ENCODE measurements at regions not wholly inside any gene's neighbourhood (a gene's known extent, or its start where the extent isn't known, plus 50 kb on each side); places are given as distances from the start of the nearest gene placed in this dataset.

DNA sequence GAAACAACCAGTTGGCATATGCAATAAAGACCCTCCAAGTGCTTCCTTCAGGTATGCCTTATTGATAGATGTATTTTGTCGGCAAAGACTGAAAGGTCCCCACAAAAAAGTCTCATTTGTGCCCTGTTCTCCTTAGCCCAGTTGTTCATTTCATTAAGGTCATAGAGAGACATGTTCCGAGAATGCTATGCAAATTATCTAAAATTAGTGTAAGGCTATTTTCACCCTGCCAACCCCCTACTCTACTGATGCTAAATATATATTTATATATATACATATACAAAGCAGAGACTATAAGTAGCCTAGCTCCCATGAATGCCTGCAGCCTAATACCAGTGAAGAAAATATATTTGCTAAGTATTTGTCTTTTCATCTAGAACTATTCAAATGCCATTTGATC, 96.7 kb upstream of the ADO start:
- Mint-ChIP-seq H3K4me3 (no peak overlapping the region), H3K4me1 (peaks cover 5 to 6% of the 10 kb centered on the region in 2 donors), H3K27me3 (ENCODE audit: low read depth in 2 of 2) (peaks cover 0 to 6% of the 10 kb centered on the region in 2 donors), H3K9me3 (no peaks in the 10 kb centered on the region), H3K36me3 (no peaks in the 10 kb centered on the region), H3K27ac (no peak overlapping the region)
- TF ChIP-seq, protein P1, sequence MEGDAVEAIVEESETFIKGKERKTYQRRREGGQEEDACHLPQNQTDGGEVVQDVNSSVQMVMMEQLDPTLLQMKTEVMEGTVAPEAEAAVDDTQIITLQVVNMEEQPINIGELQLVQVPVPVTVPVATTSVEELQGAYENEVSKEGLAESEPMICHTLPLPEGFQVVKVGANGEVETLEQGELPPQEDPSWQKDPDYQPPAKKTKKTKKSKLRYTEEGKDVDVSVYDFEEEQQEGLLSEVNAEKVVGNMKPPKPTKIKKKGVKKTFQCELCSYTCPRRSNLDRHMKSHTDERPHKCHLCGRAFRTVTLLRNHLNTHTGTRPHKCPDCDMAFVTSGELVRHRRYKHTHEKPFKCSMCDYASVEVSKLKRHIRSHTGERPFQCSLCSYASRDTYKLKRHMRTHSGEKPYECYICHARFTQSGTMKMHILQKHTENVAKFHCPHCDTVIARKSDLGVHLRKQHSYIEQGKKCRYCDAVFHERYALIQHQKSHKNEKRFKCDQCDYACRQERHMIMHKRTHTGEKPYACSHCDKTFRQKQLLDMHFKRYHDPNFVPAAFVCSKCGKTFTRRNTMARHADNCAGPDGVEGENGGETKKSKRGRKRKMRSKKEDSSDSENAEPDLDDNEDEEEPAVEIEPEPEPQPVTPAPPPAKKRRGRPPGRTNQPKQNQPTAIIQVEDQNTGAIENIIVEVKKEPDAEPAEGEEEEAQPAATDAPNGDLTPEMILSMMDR (IDR thresholded peaks at IDR 0.05): no peak
- intact Hi-C loops (cut with micrococcal nuclease): no loop called here
- 94% methylated on average over 1 of the region's 2 CpGs for WGBS (ENCODE audit: insufficient coverage)
- H3K27ac ChIP-seq (ENCODE audit: low read length): no peak overlapping the region
- H3K4me1 ChIP-seq (ENCODE audit: control insufficient read depth, insufficient read depth, low read length): no peaks in the 10 kb centered on the region
- no peaks in the 10 kb centered on the region for H3K27me3 ChIP-seq (ENCODE audit: control insufficient read depth, insufficient read depth, low read length)
- H3K4me3 ChIP-seq (ENCODE audit: low read length): no peak overlapping the region
- H3K36me3 ChIP-seq (ENCODE audit: control insufficient read depth, insufficient read depth, low read length): no peaks in the 10 kb centered on the region
- ATAC-seq (no peak), DNase-seq (no peak)
- H3K9me3 ChIP-seq (ENCODE audit: control insufficient read depth, insufficient read depth, low read length): no peaks in the 10 kb centered on the region

GRCh38 chr10:62708569-62708968, 96.0 kb upstream of the ADO start:
- H3K9me3 ChIP-seq (ENCODE audit: control insufficient read depth, insufficient read depth, low read length): no peaks in the 10 kb centered on the region
- H3K27me3 ChIP-seq (ENCODE audit: control insufficient read depth, insufficient read depth, low read length): no peaks in the 10 kb centered on the region
- no peak for DNase-seq
- H3K4me1 Mint-ChIP-seq: peaks cover 5 to 6% of the 10 kb centered on the region in 2 donors
- H3K4me1 ChIP-seq (ENCODE audit: control insufficient read depth, insufficient read depth, low read length): no peaks in the 10 kb centered on the region
- H3K4me3 Mint-ChIP-seq: no peak overlapping the region
- TF ChIP-seq, protein P1 (IDR thresholded peaks at IDR 0.05): no peak
- ATAC-seq: no peak
- H3K4me3 ChIP-seq (ENCODE audit: low read length): no peak overlapping the region
- no peaks in the 10 kb centered on the region for H3K36me3 ChIP-seq (ENCODE audit: control insufficient read depth, insufficient read depth, low read length)
- H3K36me3 Mint-ChIP-seq: no peaks in the 10 kb centered on the region
- no peaks in the 10 kb centered on the region for H3K9me3 Mint-ChIP-seq
- no peak overlapping the region for H3K27ac Mint-ChIP-seq
- intact Hi-C loops (cut with micrococcal nuclease): no loop called here
- no peak overlapping the region for H3K27ac ChIP-seq (ENCODE audit: low read length)
- peaks cover 0 to 6% of the 10 kb centered on the region in 2 donors for H3K27me3 Mint-ChIP-seq (ENCODE audit: low read depth in 2 of 2)
- 16% methylated on average over 4 of the region's 4 CpGs for WGBS (ENCODE audit: insufficient coverage)

GRCh38 chr10:62709200-62709599, 95.3 kb upstream of the ADO start:
- 71% methylated on average over 2 of the region's 3 CpGs for WGBS (ENCODE audit: insufficient coverage)
- ATAC-seq (no peak), DNase-seq (no peak)
- Mint-ChIP-seq H3K4me3 (no peak overlapping the region), H3K4me1 (peaks cover 5 to 6% of the 10 kb centered on the region in 2 donors), H3K9me3 (no peaks in the 10 kb centered on the region), H3K27me3 (ENCODE audit: low read depth in 2 of 2) (peaks cover 0 to 6% of the 10 kb centered on the region in 2 donors), H3K27ac (no peak overlapping the region), H3K36me3 (no peaks in the 10 kb centered on the region)
- H3K36me3 ChIP-seq (ENCODE audit: control insufficient read depth, insufficient read depth, low read length): no peaks in the 10 kb centered on the region
- H3K4me3 ChIP-seq (ENCODE audit: low read length): no peak overlapping the region
- H3K27me3 ChIP-seq (ENCODE audit: control insufficient read depth, insufficient read depth, low read length): no peaks in the 10 kb centered on the region
- intact Hi-C loops (cut with micrococcal nuclease): no loop called here
- TF ChIP-seq, protein P1 (IDR thresholded peaks at IDR 0.05): no peak
- no peak overlapping the region for H3K27ac ChIP-seq (ENCODE audit: low read length)
- H3K9me3 ChIP-seq (ENCODE audit: control insufficient read depth, insufficient read depth, low read length): no peaks in the 10 kb centered on the region
- no peaks in the 10 kb centered on the region for H3K4me1 ChIP-seq (ENCODE audit: control insufficient read depth, insufficient read depth, low read length)

DNA sequence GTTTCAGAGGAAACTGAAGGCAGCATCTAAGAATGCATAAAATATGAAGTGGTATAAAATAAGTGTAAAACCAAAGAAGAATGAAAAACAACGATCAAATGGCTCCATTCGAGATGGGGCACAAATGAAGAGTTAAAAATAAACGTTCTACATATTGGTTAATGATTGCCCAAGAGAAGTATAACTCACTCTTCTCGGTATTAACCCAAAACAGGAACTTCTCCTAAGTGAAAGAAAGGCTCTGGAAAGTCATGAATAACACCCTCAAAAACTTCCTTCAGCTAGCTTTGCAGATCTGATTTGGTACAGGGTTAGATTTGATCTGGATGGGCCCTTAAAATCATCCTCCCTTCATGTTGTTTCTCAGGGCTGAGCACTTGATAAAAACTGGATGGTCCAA, 94.3 kb upstream of the ADO start:
- no peaks in the 10 kb centered on the region for H3K36me3 ChIP-seq (ENCODE audit: control insufficient read depth, insufficient read depth, low read length)
- no peak overlapping the region for H3K4me3 ChIP-seq (ENCODE audit: low read length)
- ATAC-seq: no peak
- H3K36me3 Mint-ChIP-seq: no peaks in the 10 kb centered on the region
- H3K4me1 Mint-ChIP-seq: peaks cover 5 to 6% of the 10 kb centered on the region in 2 donors
- no peak overlapping the region for H3K27ac Mint-ChIP-seq
- no peak overlapping the region for H3K4me3 Mint-ChIP-seq
- no peak for DNase-seq
- no peaks in the 10 kb centered on the region for H3K9me3 Mint-ChIP-seq
- no peaks in the 10 kb centered on the region for H3K9me3 ChIP-seq (ENCODE audit: control insufficient read depth, insufficient read depth, low read length)
- intact Hi-C loops (cut with micrococcal nuclease): no loop called here
- H3K27me3 ChIP-seq (ENCODE audit: control insufficient read depth, insufficient read depth, low read length): no peaks in the 10 kb centered on the region
- 51% methylated on average over 3 of the region's 4 CpGs for WGBS (ENCODE audit: insufficient coverage)
- H3K27ac ChIP-seq (ENCODE audit: low read length): no peak overlapping the region
- TF ChIP-seq, protein P1 (IDR thresholded peaks at IDR 0.05): no peak
- H3K27me3 Mint-ChIP-seq (ENCODE audit: low read depth in 2 of 2): peaks cover 0 to 6% of the 10 kb centered on the region in 2 donors
- H3K4me1 ChIP-seq (ENCODE audit: control insufficient read depth, insufficient read depth, low read length): no peaks in the 10 kb centered on the region

All from natural killer cell (primary cell).